OCI-LY7 (cell line): ENCODE measurements at regions not wholly inside any gene's neighbourhood (a gene's known extent, or its start where the extent isn't known, plus 50 kb on each side); places are given as distances from the start of the nearest gene placed in this dataset. TPM values are rescaled to one million over a fixed set of nuclear protein-coding genes. Genes with fewer than 3 reads are reported as not detected.

Experiments
- BruUV-seq: library from RNA; stranded (reverse); fragments of 400-500 nt; replicated peaks from 2 replicates; lab custom pipeline; 2021; lab: Mats Ljungman, UMichigan
- CTCF ChIA-PET: fragments of 300-600 bp; sonication (Branson Sonifier 250); formaldehyde crosslinking; loops from one replicate; lab custom pipeline; 2022; ENCODE audit warnings: antibody characterized with exemption; ENCODE audit not compliant: unreplicated experiment; lab: Charles Lee
- POLR2A ChIA-PET: fragments of 300-600 bp; sonication (Branson Sonifier 250); formaldehyde crosslinking; loops from one replicate; lab custom pipeline; 2022; ENCODE audit warnings: antibody characterized with exemption; lab: Charles Lee
- DNase-seq: peaks from one replicate; pipeline ENCODE4 v3.0.0-alpha.2; 2015; ENCODE audit warnings: low spot score
- H2AFZ ChIP-seq: fragments of 200-600 bp; sonication (generic), shearing (Covaris generic); 2 replicates; pipeline ENCODE4 v1.6.1; 2014; ENCODE audit warnings: mild to moderate bottlenecking, antibody characterized with exemption, low read length, moderate library complexity
- H3K27ac ChIP-seq: fragments of 200-600 bp; sonication (generic); 2 replicates; pipeline ENCODE4 v1.5.1; 2014; ENCODE audit warnings: mixed run types, low read depth, mild to moderate bottlenecking, moderate library complexity, low read length, inconsistent platforms; ENCODE audit not compliant: poor library complexity, severe bottlenecking
- H3K36me3 ChIP-seq: fragments of 200-600 bp; sonication (generic); 2 replicates; pipeline ENCODE4 v1.6.1; 2014; ENCODE audit warnings: mild to moderate bottlenecking, antibody characterized with exemption, low read length, moderate library complexity, mixed read lengths; ENCODE audit not compliant: insufficient read depth
- H3K4me1 ChIP-seq: fragments of 200-600 bp; sonication (generic); 2 replicates; pipeline ENCODE4 v1.5.1; 2014; ENCODE audit warnings: mild to moderate bottlenecking, low read length; ENCODE audit not compliant: insufficient read depth, poor library complexity, severe bottlenecking
- H3K4me2 ChIP-seq: fragments of 200-600 bp; sonication (generic); 2 replicates; pipeline ENCODE4 v1.6.1; 2014; ENCODE audit warnings: mild to moderate bottlenecking, low read length
- H3K4me3 ChIP-seq: fragments of 200-600 bp; sonication (generic); 2 replicates; pipeline ENCODE4 v1.5.1; 2014; ENCODE audit warnings: mild to moderate bottlenecking, low read depth, low read length; ENCODE audit not compliant: poor library complexity, severe bottlenecking
- H3K79me2 ChIP-seq: fragments of 200-600 bp; sonication (generic); 2 replicates; pipeline ENCODE4 v1.6.1; 2016; ENCODE audit warnings: low read depth, mild to moderate bottlenecking, low read length, moderate library complexity, mixed read lengths; ENCODE audit not compliant: insufficient read depth
- H3K9me2 ChIP-seq: fragments of 200-600 bp; sonication (generic); 2 replicates; pipeline ENCODE4 v1.6.1; 2016; ENCODE audit warnings: mild to moderate bottlenecking, low read length, mixed read lengths; ENCODE audit not compliant: insufficient read depth
- H3K9me3 ChIP-seq: fragments of 200-600 bp; sonication (generic); 2 replicates; pipeline ENCODE4 v1.6.1; 2014; ENCODE audit warnings: mild to moderate bottlenecking, mixed run types, low read length, mixed read lengths
- H4K20me1 ChIP-seq: fragments of 200-600 bp; sonication (generic); 2 replicates; pipeline ENCODE4 v1.6.1; 2014; ENCODE audit warnings: mild to moderate bottlenecking, antibody characterized with exemption, low read length, moderate library complexity, mixed read lengths; ENCODE audit not compliant: insufficient read depth
- CTCF ChIP-seq: fragments of 200-600 bp; sonication (generic); conservative IDR thresholded peaks from 2 replicates; pipeline ENCODE4 v1.5.1; 2014; ENCODE audit warnings: mild to moderate bottlenecking, antibody characterized with exemption, low read length, moderate library complexity, mixed read lengths
- EZH2phosphoT487 ChIP-seq: fragments of 200-600 bp; sonication (generic); IDR thresholded peaks from 2 replicates; pipeline ENCODE4 v1.6.1; 2018; ENCODE audit warnings: low read depth, borderline replicate concordance, mild to moderate bottlenecking, mixed run types, antibody characterized with exemption, low read length, moderate library complexity, mixed read lengths
- intact Hi-C: fragments of 100-400 bp; cut with micrococcal nuclease; formaldehyde crosslinking; loops from one replicate; pipeline ENCODE4 v1.10.0; 2022; ENCODE audit not compliant: unreplicated experiment
- small RNA-seq: library from RNA; depleted of rRNA; stranded (forward); fragments of <200 nt; gene quantifications from one replicate; pipeline ENCODE3, GENCODE V24; 2014

GRCh38 chr10:126851414-126852108 is 53.7 kb upstream of the DOCK1 start:
- Histone ChIP-seq H3K9me2 (no peaks in the 10 kb centered on the region), H3K4me2 (no peak overlapping the region), H3K9me3 (no peaks in the 10 kb centered on the region), H3K4me1 (no peaks in the 10 kb centered on the region), H3K36me3 (no peaks in the 10 kb centered on the region), H3K27ac (no peak overlapping the region), H3K79me2 (no peaks in the 10 kb centered on the region), H4K20me1 (no peaks in the 10 kb centered on the region), H2AFZ (no peak overlapping the region), H3K4me3 (no peak overlapping the region)
- intact Hi-C loops: no loop called here
- POLR2A ChIA-PET: no interaction called here
- DNase-seq: no peak
- TF ChIP-seq CTCF (no peak), EZH2phosphoT487 (no peak)
- CTCF ChIA-PET: no interaction called here
- BruUV-seq: no TSS peak

GRCh38 chr10:126854726-126855495 is 50.3 kb upstream of the DOCK1 start:
- Histone ChIP-seq H4K20me1 (no peaks in the 10 kb centered on the region), H3K4me1 (no peaks in the 10 kb centered on the region), H3K9me2 (no peaks in the 10 kb centered on the region), H3K79me2 (no peaks in the 10 kb centered on the region), H2AFZ (no peak overlapping the region), H3K27ac (no peak overlapping the region), H3K4me2 (no peak overlapping the region), H3K9me3 (no peaks in the 10 kb centered on the region), H3K4me3 (no peak overlapping the region), H3K36me3 (no peaks in the 10 kb centered on the region)
- no TSS peak for BruUV-seq
- TF ChIP-seq EZH2phosphoT487: no peak
- no peak for TF ChIP-seq CTCF
- ChIA-PET POLR2A (no interaction called here), CTCF (no interaction called here)
- intact Hi-C loops: no loop called here
- DNase-seq: no peak

Small RNAs in the stretch of these regions (small RNA-seq; reads per million reads assigned to genes)
- gene RF00271: not detected
